ENCODE measurements at regions not wholly inside any gene's neighbourhood (a gene's known extent, or its start where the extent isn't known, plus 50 kb on each side); places are given as distances from the start of the nearest gene placed in this dataset.

DNA sequence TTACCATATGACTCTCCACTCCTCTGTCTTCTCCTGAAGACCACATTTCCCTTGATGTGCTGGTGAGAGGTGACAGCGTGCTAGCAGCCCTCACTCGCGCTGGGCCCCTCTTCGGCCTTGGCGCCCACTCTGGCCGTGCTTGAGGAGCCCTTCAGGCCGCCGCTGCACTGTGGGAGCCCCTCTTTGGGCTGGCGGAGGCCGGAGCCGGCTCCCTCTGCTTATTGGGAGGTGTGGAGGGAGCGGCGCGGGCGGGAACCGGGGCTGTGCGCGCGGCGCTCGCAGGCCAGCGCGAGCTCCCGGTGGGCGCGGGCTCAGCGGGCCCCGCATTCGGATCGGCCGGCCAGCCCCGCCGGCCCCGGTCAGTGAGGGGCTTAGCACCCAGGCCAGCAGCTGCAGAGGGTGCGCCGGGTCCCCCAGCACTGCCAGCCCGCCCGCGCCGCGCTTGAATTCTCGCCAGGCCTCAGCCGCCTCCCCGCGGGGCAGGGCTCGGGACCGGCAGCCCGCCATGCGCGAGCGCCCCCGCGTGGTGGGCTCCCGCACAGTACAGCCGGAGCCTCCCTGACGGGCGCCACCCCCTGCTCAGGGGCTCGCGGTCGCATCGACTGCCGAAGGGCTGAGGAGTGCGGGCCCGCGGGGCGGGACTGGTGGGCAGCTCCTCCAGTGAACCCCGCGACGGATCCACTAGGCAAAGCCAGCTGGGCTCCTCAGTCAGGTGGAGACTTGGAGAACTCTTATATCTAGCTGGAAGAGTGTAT lies 246.6 kb upstream of the REG3G start:
- TF ChIP-seq, protein P1, sequence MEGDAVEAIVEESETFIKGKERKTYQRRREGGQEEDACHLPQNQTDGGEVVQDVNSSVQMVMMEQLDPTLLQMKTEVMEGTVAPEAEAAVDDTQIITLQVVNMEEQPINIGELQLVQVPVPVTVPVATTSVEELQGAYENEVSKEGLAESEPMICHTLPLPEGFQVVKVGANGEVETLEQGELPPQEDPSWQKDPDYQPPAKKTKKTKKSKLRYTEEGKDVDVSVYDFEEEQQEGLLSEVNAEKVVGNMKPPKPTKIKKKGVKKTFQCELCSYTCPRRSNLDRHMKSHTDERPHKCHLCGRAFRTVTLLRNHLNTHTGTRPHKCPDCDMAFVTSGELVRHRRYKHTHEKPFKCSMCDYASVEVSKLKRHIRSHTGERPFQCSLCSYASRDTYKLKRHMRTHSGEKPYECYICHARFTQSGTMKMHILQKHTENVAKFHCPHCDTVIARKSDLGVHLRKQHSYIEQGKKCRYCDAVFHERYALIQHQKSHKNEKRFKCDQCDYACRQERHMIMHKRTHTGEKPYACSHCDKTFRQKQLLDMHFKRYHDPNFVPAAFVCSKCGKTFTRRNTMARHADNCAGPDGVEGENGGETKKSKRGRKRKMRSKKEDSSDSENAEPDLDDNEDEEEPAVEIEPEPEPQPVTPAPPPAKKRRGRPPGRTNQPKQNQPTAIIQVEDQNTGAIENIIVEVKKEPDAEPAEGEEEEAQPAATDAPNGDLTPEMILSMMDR (IDR thresholded peaks at IDR 0.05; ENCODE audit: low read length): no peak
- TF ChIP-seq EZH2 (IDR thresholded peaks at IDR 0.05; ENCODE audit: borderline replicate concordance, low read length): no peak

Measured in OCI-LY1 (cell line).